NCI-H187 (cell line): ENCODE measurements at regions not wholly inside any gene's neighbourhood (a gene's known extent, or its start where the extent isn't known, plus 50 kb on each side); places are given as distances from the start of the nearest gene placed in this dataset.
"Not testable (repeated sequence)": the region's sequence is repeated elsewhere in the genome, so short reads cannot be mapped to it uniquely, and the experiment has no call there.

Experiments
- DNase-seq, 2 experiments: peaks; one replicate each; lab custom pipeline; 2025; lab: John Stamatoyannopoulos, UW

- DNase-seq = no peak
Observed at GRCh38 chrX:104376937-104377336, 122.2 kb upstream of the ESX1 start.

- no peak for DNase-seq
Observed at GRCh38 chrX:104372547-104372946, 117.8 kb upstream of the ESX1 start.

GRCh38 chrX:104370089-104370488, 115.4 kb upstream of the ESX1 start:
- no peak for DNase-seq

- not testable (repeated sequence) for DNase-seq
Observed at GRCh38 chrX:104360774-104361173, 106.0 kb upstream of the ESX1 start.

- DNase-seq = no peak
Observed at GRCh38 chrX:104359124-104359523, 104.4 kb upstream of the ESX1 start.

GRCh38 chrX:104351173-104351769, 96.5 kb upstream of the ESX1 start:
- DNase-seq = no peak

- DNase-seq = no peak
Observed at GRCh38 chrX:104347860-104348259, 93.1 kb upstream of the ESX1 start.

- peak in 1 of 2 experiments; percentile 2 for DNase-seq
Observed at GRCh38 chrX:104343428-104344129, 88.8 kb upstream of the ESX1 start.

GRCh38 chrX:104342065-104342464, 87.3 kb upstream of the ESX1 start:
- DNase-seq = no peak

- DNase-seq = no peak
Observed at GRCh38 chrX:104335756-104336155, 81.0 kb upstream of the ESX1 start.

- DNase-seq = no peak
Observed at GRCh38 chrX:104334971-104335370, 80.2 kb upstream of the ESX1 start.

- DNase-seq = no peak
Observed at GRCh38 chrX:104330966-104331365, 76.2 kb upstream of the ESX1 start.

- DNase-seq = no peak
Observed at GRCh38 chrX:104329731-104330130, 75.0 kb upstream of the ESX1 start.

GRCh38 chrX:104325213-104325585, 70.5 kb upstream of the ESX1 start:
- DNase-seq = no peak

GRCh38 chrX:104324461-104325212, 69.9 kb upstream of the ESX1 start:
- DNase-seq = no peak

- no peak for DNase-seq
Observed at GRCh38 chrX:104319346-104319745, 64.6 kb upstream of the ESX1 start.

- no peak for DNase-seq
Observed at GRCh38 chrX:104318330-104319009, 63.7 kb upstream of the ESX1 start.

- DNase-seq = no peak
Observed at GRCh38 chrX:104316739-104317138, 62.0 kb upstream of the ESX1 start.

GRCh38 chrX:104315555-104315954, 60.8 kb upstream of the ESX1 start:
- DNase-seq = no peak

GRCh38 chrX:104310657-104311254, 56.0 kb upstream of the ESX1 start:
- DNase-seq = no peak

GRCh38 chrX:104310090-104310489, 55.4 kb upstream of the ESX1 start:
- DNase-seq = no peak

GRCh38 chrX:104309169-104309568, 54.4 kb upstream of the ESX1 start:
- no peak for DNase-seq
